Body of pancreas (tissue), 4 donors: ENCODE measurements at regions not wholly inside any gene's neighbourhood (a gene's known extent, or its start where the extent isn't known, plus 50 kb on each side); places are given as distances from the start of the nearest gene placed in this dataset.

Source experiments
- CTCF ChIP-seq, 7 experiments: fragments of 450-650 bp in 4 of 7; fragments of 200-600 bp in 3 of 7; sonication (generic) in 3 of 7; IDR thresholded peaks; one replicate each; pipeline ENCODE4 v1.5.1; 2016 to 2019; ENCODE audit warnings: antibody characterized with exemption in 7 of 7
- POLR2A ChIP-seq, 3 donors: fragments of 450-650 bp; IDR thresholded peaks; one replicate each; pipeline ENCODE4 v1.6.1; 2016; ENCODE audit warnings: antibody characterized with exemption in 3 of 3, mild to moderate bottlenecking in 2 of 3

- no peak for TF ChIP-seq CTCF (IDR thresholded peaks at IDR 0.05)
- TF ChIP-seq POLR2A (IDR thresholded peaks at IDR 0.05): no peak
These were observed 450.3 kb downstream of the INHBA start for GRCh38 chr7:41252551-41252950.
